A673 (cell line): ENCODE measurements at regions not wholly inside any gene's neighbourhood (a gene's known extent, or its start where the extent isn't known, plus 50 kb on each side); places are given as distances from the start of the nearest gene placed in this dataset.

ENCODE experiments used
- BruUV-seq: library from RNA; stranded (reverse); fragments of 400-500 nt; replicated peaks from 2 replicates; lab custom pipeline; 2021; lab: Mats Ljungman, UMichigan
- CTCF ChIA-PET: fragments of 300-600 bp; sonication (Branson Sonifier 250); formaldehyde crosslinking; loops from one replicate; lab custom pipeline; 2022; ENCODE audit warnings: antibody characterized with exemption; lab: Charles Lee
- POLR2A ChIA-PET: fragments of 300-600 bp; sonication (Branson Sonifier 250); formaldehyde crosslinking; loops from one replicate; lab custom pipeline; 2022; ENCODE audit warnings: antibody characterized with exemption; ENCODE audit not compliant: low non-redundant PET; lab: Charles Lee
- DNase-seq: peaks from one replicate; pipeline ENCODE4 v3.0.0-alpha.2; 2015; ENCODE audit warnings: low spot score
- H3K27ac ChIP-seq: fragments of 200-600 bp; sonication (generic); 2 replicates; pipeline ENCODE4 v1.5.1; 2016; ENCODE audit warnings: mixed run types, low read depth, mild to moderate bottlenecking, mixed read lengths, antibody characterized with exemption, low read length; ENCODE audit not compliant: poor library complexity, severe bottlenecking
- H3K27me3 ChIP-seq: fragments of 200-600 bp; sonication (generic); replicated peaks from 2 replicates; pipeline ENCODE4 v1.6.1; 2017; ENCODE audit warnings: mixed run types, low read depth, mild to moderate bottlenecking, mixed read lengths, antibody characterized with exemption, low read length; ENCODE audit not compliant: insufficient read depth, poor library complexity
- H3K36me3 ChIP-seq: fragments of 200-600 bp; sonication (generic); 2 replicates; pipeline ENCODE4 v1.6.1; 2016; ENCODE audit warnings: mixed run types, mild to moderate bottlenecking, mixed read lengths, antibody characterized with exemption, low read length; ENCODE audit not compliant: insufficient read depth, poor library complexity, severe bottlenecking
- H3K4me1 ChIP-seq: fragments of 200-600 bp; sonication (generic); 2 replicates; pipeline ENCODE4 v1.6.1; 2017; ENCODE audit warnings: mixed run types, mild to moderate bottlenecking, mixed read lengths, antibody characterized with exemption, low read length; ENCODE audit not compliant: insufficient read depth, poor library complexity, severe bottlenecking
- H3K4me3 ChIP-seq: fragments of 200-600 bp; sonication (generic); 2 replicates; pipeline ENCODE4 v1.5.1; 2016; ENCODE audit warnings: low read depth, mixed run types, mild to moderate bottlenecking, mixed read lengths, low read length; ENCODE audit not compliant: poor library complexity, severe bottlenecking
- H3K9me3 ChIP-seq: fragments of 200-600 bp; sonication (generic); 2 replicates; pipeline ENCODE4 v1.6.1; 2016; ENCODE audit warnings: mixed run types, low read depth, mild to moderate bottlenecking, mixed read lengths, antibody characterized with exemption, low read length; ENCODE audit not compliant: poor library complexity, severe bottlenecking
- CTCF ChIP-seq: fragments of 300-800, 200-600 bp; sonication (generic); conservative IDR thresholded peaks from 2 replicates; pipeline ENCODE4 v1.5.1; 2017; ENCODE audit warnings: low read depth, mild to moderate bottlenecking, antibody characterized with exemption, low read length, moderate library complexity, mixed read lengths
- EZH2 ChIP-seq: fragments of 200-600 bp; sonication (generic); IDR thresholded peaks from 2 replicates; pipeline ENCODE4 v1.6.1; 2017; ENCODE audit warnings: borderline replicate concordance, low read depth, mild to moderate bottlenecking, mixed read lengths, antibody characterized with exemption, low read length; ENCODE audit not compliant: poor library complexity, severe bottlenecking
- intact Hi-C: fragments of 100-400 bp; cut with micrococcal nuclease; formaldehyde crosslinking; loops from one replicate; pipeline ENCODE4 v1.10.0; 2022; ENCODE audit not compliant: unreplicated experiment

GRCh38 chr13:60312851-60313505, 84.0 kb upstream of the TDRD3 start:
- intact Hi-C loops: no loop called here
- ChIA-PET CTCF (interaction anchor here (0.5 kb wide), 1 partner anchor 632 kb away, joined by 3 read pairs; no protein-coding TSS in a partner anchor), POLR2A (no interaction called here)
- Histone ChIP-seq H3K9me3 (no peaks in the 10 kb centered on the region), H3K4me1 (peaks cover 13% of the 10 kb centered on the region), H3K36me3 (no peaks in the 10 kb centered on the region), H3K27ac (no peak overlapping the region), H3K27me3 (no peaks in the 10 kb centered on the region), H3K4me3 (no peak overlapping the region)
- BruUV-seq: no TSS peak
- no peak for DNase-seq
- TF ChIP-seq CTCF (no peak), EZH2 (no peak)

DNA sequence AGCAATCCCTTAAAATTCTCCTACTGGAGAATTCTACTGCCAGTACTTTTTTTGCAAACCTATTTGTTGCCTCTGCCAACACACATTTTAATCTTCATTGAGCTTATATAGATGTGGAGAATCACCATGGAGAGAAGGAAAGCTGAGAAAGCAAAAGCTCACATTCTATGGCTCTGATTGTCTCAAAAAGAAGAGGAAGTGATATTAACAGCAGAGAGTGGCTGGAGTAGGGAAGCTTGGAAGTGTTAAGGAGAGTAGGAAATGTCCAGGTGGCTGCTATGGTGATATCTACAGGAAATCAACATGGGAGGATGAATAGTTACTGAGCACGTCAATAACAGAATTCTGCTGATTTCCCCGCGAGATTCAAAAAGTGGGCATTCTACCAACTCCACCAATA, 78.8 kb upstream of the TDRD3 start:
- ChIA-PET POLR2A (no interaction called here), CTCF (no interaction called here)
- intact Hi-C loops: no loop called here
- DNase-seq: no peak
- TF ChIP-seq CTCF: no peak
- TF ChIP-seq EZH2: no peak
- Histone ChIP-seq H3K27ac (no peak overlapping the region), H3K36me3 (no peaks in the 10 kb centered on the region), H3K27me3 (no peaks in the 10 kb centered on the region), H3K4me1 (peaks cover 12% of the 10 kb centered on the region), H3K9me3 (no peaks in the 10 kb centered on the region), H3K4me3 (no peak overlapping the region)
- no TSS peak for BruUV-seq

- ChIA-PET POLR2A (interaction anchor here (0.6 kb wide), 1 partner anchor 324 kb away, joined by 3 read pairs; no protein-coding TSS in a partner anchor), CTCF (no interaction called here)
- no TSS peak for BruUV-seq
- Histone ChIP-seq H3K27ac (no peak overlapping the region), H3K36me3 (no peaks in the 10 kb centered on the region), H3K27me3 (no peaks in the 10 kb centered on the region), H3K9me3 (no peaks in the 10 kb centered on the region), H3K4me3 (no peak overlapping the region), H3K4me1 (peaks cover 19% of the 10 kb centered on the region)
- DNase-seq: no peak
- TF ChIP-seq EZH2 (no peak), CTCF (no peak)
- intact Hi-C loops: no loop called here
Measured at GRCh38 chr13:60324131-60324530, 72.9 kb upstream of the TDRD3 start.
